H7 (cell line): ENCODE measurements at regions not wholly inside any gene's neighbourhood (a gene's known extent, or its start where the extent isn't known, plus 50 kb on each side); places are given as distances from the start of the nearest gene placed in this dataset.

Source experiments
- DNase-seq: peaks from one replicate; pipeline ENCODE4 v3.0.0; 2012
- H3K27me3 ChIP-seq: 2 replicates; pipeline ENCODE4 v1.6.0; 2011; ENCODE audit warnings: mild to moderate bottlenecking, low read length; ENCODE audit not compliant: control insufficient read depth, insufficient read depth
- H3K36me3 ChIP-seq: replicated peaks from 2 replicates; pipeline ENCODE4 v1.5.1; 2011; ENCODE audit warnings: low read length; ENCODE audit not compliant: control insufficient read depth, insufficient read depth
- H3K4me3 ChIP-seq: 2 replicates; pipeline ENCODE4 v1.5.1; 2011; ENCODE audit warnings: low read depth, mild to moderate bottlenecking, control low read depth, low read length, moderate library complexity; ENCODE audit not compliant: insufficient read depth

DNA sequence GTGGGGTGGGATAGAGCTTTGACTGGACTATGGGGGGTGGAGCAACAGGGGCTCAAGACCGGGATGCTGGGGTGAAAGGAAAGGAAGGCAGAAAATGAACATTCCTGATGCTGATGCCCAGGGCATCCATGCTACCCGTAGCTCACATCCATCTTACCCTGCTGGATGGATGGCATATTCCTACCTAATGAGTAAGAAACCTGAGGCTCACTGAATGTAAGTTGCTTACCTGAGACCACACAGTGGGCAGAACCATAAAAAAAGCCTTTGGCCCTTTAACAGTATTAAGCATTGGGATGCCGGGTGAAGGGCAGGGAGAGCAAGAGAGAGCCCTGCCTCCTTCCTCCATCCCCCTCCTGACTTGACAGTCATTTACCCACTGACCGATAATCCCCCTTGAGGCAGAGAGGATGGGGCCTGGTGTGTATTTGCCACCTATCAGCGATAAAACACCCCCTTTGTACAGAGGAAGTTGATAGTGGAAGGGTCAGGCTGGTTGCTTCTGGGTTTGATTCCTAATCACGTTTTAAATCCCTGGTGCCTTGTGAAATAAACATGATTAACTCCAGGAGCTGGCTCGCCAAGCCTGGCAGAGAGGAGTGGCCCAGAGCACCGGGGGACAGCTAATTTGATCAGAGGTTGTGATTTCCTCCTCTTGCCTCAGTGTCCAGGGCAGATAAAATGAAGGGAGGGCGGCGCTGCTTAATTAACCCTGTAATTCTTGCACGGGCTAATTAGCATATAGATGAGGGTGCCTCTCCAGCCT lies 105.9 kb upstream of the HS6ST1 start:
- Histone ChIP-seq H3K36me3 (no peaks in the 10 kb centered on the region), H3K4me3 (no peak overlapping the region), H3K27me3 (no peaks in the 10 kb centered on the region)
- peak; percentile 44 for DNase-seq

- no peak overlapping the region for H3K4me3 ChIP-seq
- no peaks in the 10 kb centered on the region for H3K27me3 ChIP-seq
- H3K36me3 ChIP-seq = no peaks in the 10 kb centered on the region
- peak; percentile 41 for DNase-seq
Observed at GRCh38 chr2:128425216-128425615, 106.5 kb upstream of the HS6ST1 start.

DNA sequence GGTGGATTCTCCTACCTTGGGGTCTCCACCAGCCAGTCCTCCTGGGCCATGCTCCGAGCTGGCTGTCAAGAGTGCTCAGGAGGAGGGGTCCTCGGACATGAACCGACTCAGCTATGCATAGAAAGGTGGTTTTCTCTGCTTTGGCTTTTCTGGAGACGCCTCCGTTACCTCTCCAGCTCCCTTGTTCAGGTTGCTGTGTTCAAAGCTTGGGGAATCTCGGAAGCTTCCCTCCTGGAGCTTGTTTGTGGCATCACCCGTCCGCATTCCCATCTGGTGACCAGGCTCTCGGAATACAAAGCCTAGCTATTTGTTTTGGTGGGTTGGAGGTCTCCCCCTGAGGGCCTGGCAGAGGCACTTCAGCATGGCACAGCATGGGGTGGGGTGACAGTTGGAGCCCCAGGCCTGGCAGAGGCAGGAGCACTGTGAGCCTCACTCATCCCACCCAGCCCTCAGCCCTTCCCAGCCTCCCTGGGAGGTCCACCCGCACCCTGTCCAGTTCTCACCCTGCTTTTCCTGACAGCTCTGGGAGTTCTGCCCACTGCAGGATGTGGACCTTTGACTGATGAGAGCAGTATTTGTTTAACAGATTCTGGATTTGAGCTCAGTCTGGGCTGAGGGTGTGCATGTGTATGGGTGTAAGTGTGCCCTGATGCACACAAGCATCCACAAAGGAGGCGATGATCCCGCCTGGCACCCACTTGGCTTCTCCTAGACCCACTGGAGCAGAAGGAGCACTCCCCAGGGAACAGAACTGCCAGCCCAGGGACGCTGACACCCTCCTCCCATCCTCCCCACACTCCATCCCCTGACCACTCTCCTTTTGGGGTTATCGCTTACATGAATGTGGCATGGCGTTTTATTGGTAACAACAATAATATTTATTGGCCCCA lies 107.3 kb upstream of the HS6ST1 start:
- Histone ChIP-seq H3K27me3 (no peaks in the 10 kb centered on the region), H3K4me3 (no peak overlapping the region), H3K36me3 (no peaks in the 10 kb centered on the region)
- DNase-seq = no peak

GRCh38 chr2:128427413-128427755 lies 108.7 kb upstream of the HS6ST1 start:
- Histone ChIP-seq H3K36me3 (no peaks in the 10 kb centered on the region), H3K4me3 (no peak overlapping the region), H3K27me3 (no peaks in the 10 kb centered on the region)
- no peak for DNase-seq

GRCh38 chr2:128428415-128428814 lies 109.7 kb upstream of the HS6ST1 start:
- H3K36me3 ChIP-seq = no peaks in the 10 kb centered on the region
- no peaks in the 10 kb centered on the region for H3K27me3 ChIP-seq
- DNase-seq = no peak
- H3K4me3 ChIP-seq = no peak overlapping the region

DNA sequence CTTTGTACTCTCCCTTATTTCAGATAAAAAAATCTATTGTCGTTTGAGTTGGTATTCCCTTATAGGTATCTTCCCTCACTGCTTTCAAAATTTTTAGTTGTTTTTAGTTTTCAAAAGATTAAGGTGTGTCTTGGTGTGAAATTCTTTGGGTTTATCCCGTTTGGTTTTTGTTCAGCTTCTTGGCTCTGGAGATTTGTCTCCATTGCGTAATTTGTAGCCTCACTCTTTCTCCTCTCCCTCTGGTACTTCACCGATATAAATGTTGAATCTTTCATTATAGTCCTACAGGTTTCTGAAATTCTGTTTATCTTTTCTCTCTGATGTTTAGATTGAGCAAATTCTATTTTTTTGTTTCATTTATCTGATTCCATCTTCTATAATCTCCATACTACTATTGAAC lies 113.8 kb upstream of the HS6ST1 start:
- no peak for DNase-seq
- H3K27me3 ChIP-seq = no peaks in the 10 kb centered on the region
- H3K36me3 ChIP-seq = no peaks in the 10 kb centered on the region
- H3K4me3 ChIP-seq = no peak overlapping the region

- no peaks in the 10 kb centered on the region for H3K36me3 ChIP-seq
Observed at GRCh38 chr2:128433911-128434550, 115.4 kb upstream of the HS6ST1 start.

DNA sequence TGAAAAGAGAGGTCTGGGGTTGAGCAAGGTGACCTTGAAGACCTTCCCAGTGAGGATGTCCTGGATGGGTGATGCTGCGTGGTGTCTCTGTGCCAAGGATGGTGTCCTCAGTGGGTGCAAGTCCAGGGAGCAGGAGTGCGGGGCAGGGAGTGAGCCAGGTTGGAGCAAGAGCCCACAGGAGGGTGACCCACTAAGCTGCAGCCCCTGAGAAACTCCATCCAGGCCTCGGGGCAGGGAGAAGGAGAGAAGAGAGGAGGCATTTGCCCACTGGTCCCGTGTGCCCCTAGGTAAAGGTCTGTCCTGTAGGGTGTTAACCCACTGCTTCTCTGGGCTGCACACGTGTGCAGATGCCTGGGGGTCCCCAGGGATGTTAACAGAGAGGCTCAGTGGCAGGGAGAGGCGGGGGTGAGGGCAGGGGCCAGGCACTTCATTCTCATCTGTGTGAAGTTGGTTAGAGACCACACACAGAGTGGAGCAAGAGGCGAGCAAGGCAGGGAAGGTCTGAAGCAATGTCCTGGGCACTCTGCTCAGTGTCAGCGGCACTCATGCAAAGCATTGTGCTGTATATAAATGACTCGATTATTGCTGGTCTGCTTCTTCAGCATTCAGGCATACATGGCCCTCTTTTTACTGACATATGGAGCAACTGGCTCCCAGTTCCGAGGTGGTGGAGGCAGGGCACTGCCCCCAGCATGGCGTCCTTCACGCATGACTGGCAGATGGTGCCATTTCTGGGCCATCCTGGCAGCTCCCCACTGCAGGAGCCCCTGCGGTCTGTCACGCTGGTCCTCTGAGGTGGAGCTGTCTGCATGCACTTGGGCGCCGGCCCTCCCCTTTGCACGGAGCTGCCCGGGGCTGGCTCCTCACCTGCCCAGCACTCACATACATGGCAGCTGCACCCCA lies 117.2 kb upstream of the HS6ST1 start:
- H3K4me3 ChIP-seq = no peak overlapping the region
- H3K36me3 ChIP-seq = no peaks in the 10 kb centered on the region
- no peak for DNase-seq
- no peaks in the 10 kb centered on the region for H3K27me3 ChIP-seq

More at GRCh38 chr2:128433911-128434550, 115.4 kb upstream of the HS6ST1 start:
- no peak overlapping the region for H3K4me3 ChIP-seq
- DNase-seq = no peak
- H3K27me3 ChIP-seq = no peaks in the 10 kb centered on the region

- DNase-seq = no peak
- Histone ChIP-seq H3K36me3 (no peaks in the 10 kb centered on the region), H3K4me3 (no peak overlapping the region), H3K27me3 (no peaks in the 10 kb centered on the region)
Observed at GRCh38 chr2:128436479-128437203, 118.0 kb upstream of the HS6ST1 start.

GRCh38 chr2:128437204-128437565 lies 118.5 kb upstream of the HS6ST1 start:
- DNase-seq = no peak

DNA sequence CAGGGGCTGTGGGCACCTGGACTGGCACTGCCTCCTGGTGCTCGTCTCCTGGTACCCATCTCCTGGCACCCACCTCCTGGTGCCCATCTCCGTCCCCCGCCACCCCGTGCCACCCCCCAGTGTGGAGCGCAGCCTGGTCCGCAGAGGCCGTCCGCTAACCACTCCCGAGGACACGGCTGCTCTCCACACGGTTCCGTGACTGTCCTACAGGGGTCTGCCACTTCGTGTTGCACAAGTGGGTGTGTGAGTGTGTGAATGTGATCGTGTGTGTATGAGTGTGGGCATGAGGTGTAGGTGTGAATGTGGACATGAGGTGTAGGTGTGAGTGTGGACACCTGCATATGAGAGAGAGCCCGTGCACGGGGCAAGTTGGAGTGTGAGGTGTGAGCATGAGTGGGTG lies 119.4 kb upstream of the HS6ST1 start:
- no peaks in the 10 kb centered on the region for H3K36me3 ChIP-seq

More at GRCh38 chr2:128437204-128437565, 118.5 kb upstream of the HS6ST1 start:
- Histone ChIP-seq H3K4me3 (no peak overlapping the region), H3K27me3 (no peaks in the 10 kb centered on the region), H3K36me3 (no peaks in the 10 kb centered on the region)

DNA sequence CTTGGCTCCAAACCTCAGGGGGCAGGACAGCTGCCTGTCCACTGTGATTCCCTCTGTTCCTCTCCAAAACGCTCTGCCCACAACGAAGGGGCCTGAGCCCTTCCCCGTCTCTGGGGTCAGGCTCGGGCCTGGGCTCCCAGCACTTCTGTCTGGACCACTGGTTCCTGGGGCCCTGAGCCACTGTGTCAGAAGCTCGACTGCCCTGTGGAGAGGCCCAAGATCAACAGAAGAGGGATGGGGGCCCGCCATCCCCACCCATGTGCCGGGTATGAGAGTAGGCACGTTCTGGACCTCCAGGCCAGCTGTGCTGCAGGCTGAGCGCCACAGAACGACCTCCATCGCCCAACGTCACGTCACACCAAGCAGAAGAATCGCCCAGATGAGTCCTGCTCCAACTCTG lies 119.9 kb upstream of the HS6ST1 start:
- Histone ChIP-seq H3K27me3 (no peaks in the 10 kb centered on the region), H3K4me3 (no peak overlapping the region), H3K36me3 (no peaks in the 10 kb centered on the region)
- DNase-seq = peak; percentile 43

More for the DNA sequence above, 119.4 kb upstream of the HS6ST1 start:
- H3K27me3 ChIP-seq = no peaks in the 10 kb centered on the region
- no peak overlapping the region for H3K4me3 ChIP-seq
- no peak for DNase-seq

- DNase-seq = peak; percentile 56
Observed at GRCh38 chr2:128439031-128439790, 120.5 kb upstream of the HS6ST1 start.

More at GRCh38 chr2:128439031-128439790, 120.5 kb upstream of the HS6ST1 start:
- H3K36me3 ChIP-seq = no peaks in the 10 kb centered on the region
- no peak overlapping the region for H3K4me3 ChIP-seq
- no peaks in the 10 kb centered on the region for H3K27me3 ChIP-seq
